HG02943 (cell line): ENCODE measurements at regions not wholly inside any gene's neighbourhood (a gene's known extent, or its start where the extent isn't known, plus 50 kb on each side); places are given as distances from the start of the nearest gene placed in this dataset.

ENCODE experiments used
- ATAC-seq: cut with Tn5 transposase; IDR thresholded peaks from one replicate; pipeline ENCODE4 v1.9.1; 2021; ENCODE audit warnings: mild to moderate bottlenecking, low read depth, moderate library complexity; ENCODE audit not compliant: unreplicated experiment

DNA sequence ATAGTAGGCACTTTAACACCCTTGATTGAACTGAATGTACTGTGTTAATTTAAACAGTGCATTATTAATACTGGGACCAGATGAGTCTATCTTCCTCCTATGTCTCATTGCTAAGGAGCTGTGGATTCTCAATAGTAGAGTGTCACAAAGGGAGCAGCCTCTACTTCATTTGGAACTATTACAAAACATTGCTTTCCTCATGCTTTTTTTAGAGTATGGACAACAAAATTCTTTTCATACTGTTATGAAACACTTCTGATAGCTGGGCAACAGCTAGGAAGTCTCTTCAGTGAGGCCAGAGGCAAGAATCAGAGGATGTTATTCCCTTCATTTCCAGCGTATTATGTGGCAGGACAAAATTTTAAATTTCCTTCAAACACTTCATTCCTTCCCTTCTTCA is 160.8 kb downstream of the FBXO8 start:
- ATAC-seq: no peak

DNA sequence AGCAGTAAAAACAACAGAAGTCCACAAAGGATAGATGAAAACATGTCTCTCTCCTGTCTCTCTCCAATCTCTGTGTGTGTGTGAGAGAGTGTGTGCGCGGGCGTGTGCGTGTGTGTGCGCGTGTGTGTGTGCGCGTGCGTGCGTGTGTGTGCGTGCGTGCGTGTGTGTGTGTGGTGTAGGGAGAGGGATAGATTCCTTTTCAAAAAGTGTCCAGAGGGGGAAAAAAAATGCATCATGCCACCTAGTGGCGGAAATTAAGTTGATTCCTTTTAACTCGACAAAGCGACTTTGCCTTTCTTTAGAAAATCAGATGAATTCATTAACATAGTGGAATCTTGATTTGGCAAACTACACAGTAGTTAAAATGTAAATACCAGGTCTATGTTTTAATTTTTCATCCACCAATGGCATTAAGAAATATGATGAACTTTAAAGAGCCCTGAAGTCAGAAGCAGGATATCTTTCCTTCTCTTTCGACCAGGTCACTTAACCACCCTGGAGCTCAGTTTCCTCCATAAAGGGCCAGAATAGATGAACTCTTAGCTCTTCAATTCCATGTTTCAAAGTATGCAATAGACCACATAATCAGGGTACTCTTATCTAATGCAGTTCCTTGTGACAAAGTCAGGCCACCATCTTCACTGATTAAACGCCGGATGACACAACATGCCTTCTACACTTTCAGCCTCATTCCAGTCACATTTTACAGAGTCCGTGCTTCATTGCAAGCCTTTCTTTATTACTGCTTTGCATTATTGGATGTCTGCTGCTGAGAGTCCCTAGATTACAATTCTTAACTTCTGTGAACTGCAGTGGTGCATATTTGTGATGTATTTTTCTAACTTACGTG is 162.8 kb downstream of the FBXO8 start:
- ATAC-seq: peak; percentile 71

DNA sequence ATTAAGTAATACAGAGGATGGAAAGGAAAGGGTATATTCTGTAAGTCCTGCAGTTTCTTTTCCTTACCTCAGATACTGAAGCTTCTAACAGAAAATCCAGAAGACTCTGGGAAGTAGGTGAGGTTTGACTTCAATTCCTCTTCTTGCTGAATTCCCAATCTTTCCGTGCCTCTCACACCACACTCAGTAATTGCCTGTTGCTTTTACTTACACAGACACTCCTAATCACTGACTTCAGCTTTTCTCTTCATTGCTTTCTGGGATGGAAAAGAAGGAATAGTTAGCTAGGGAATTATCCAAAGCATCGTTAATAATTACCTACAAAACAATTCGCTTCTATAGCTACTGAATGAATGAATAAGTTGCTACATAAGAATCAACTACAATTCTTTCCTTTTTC is 163.6 kb downstream of the FBXO8 start:
- ATAC-seq: no peak

DNA sequence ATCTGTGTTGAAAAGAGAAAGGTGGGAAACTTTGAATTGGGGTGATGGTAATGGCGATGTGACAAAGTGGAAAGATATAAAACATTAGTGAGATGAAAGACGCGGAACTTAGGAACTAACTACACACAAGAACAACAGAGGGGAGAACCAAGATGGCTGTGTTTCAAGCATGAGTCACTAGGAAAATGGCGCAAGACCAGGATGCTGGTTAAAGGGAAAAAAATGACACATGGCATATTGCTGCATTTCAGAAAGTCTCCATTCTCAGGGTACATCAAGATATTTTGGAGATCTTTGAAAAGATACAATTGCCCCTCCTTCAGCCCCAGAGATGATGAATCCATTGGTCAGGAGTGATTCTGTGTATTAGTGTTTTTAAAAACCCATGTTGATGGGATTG is 164.4 kb downstream of the FBXO8 start:
- ATAC-seq: no peak

DNA sequence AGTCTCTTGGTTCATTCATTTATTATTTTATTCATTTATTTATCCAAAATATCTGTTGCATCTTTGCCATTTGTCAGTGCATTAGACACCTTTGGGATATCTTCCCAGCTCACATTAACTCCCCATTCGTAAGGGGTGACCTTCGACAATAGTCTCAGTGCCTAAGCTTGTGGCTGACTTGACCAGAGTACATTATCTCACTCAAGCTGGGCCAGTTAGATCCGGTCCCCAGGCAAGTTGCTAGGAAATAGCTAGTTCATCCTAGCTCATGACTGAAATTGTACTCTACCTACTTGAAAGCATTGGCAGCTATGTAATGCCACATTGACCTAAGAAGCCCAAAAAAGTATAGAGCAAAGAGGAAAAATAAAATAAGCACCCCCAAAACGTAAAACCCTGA is 165.3 kb downstream of the FBXO8 start:
- ATAC-seq: no peak

DNA sequence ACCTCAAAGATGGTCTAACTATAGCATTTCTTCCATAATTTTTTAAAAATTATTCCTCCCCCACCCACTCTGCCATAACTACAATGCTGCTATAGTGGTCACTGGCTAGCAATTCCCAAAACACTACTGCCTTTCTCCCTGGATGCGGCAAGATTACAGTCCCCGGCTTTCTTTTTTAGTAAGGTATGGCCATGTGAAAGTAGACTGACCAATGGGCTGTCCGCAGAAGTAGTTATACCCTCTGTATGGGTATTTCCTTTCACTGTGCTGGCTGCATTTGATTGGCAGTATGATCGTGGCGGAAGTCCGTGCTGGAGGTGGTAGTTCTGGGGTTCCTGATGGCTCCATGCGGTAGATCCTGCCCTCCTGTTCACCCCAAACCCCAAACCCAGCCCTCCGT is 166.0 kb downstream of the FBXO8 start:
- no peak for ATAC-seq

DNA sequence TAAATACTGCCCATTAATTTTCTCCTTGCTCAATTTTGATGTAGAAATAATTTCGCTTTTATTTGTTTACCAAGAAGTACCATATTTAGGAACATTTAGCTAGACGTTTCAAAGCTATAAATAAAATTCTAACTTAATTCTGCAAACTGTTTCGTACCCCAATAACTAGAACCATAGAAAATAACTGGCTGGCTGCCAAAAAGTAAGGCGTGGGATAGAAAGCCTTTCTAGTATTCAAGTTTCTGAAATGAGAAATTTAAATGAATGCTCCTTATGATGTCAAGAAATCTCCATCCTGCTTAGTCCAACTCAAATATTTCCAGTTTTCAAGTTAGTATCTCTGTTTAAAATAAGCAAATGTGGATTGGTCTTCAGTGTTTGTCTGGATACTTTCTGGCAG is 167.4 kb downstream of the FBXO8 start:
- ATAC-seq: no peak

DNA sequence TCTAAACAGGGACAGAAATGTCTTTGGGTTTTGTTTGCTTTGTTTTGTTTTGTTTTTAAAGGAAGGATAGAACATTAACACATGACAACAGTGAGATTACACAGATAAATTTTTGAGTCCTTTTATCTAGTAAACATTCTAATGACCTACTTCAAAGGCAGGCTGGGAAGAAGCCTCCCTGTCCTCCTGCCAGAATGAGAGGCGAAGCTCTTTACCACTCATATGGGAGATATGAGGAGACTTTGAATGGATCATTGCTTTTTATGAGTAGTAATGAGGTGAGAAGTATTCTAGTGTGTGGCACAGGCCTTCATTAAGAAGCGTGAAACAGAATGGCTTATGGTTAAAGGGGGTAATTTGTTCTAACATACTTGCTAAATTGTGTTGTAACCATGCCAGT is 172.0 kb downstream of the FBXO8 start:
- no peak for ATAC-seq

DNA sequence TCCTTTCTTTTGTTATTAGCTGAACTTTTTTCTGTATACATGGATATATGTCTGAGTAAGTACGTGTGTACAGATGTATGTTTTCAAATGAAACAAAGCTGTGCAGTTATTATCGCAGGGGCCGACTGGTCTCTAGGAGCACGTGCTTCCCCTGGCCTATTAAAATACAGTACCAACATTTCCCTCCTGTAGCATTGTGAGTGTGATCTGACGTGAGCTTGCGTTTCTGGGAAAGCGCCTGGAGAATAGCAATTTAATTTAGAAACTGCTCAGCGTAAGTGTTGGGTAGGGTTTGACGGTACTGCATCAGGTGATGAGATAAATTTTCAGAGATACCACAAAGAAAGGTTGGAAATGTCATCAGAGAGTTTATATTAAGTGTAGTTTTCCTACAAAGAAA is 173.3 kb downstream of the FBXO8 start:
- no peak for ATAC-seq

DNA sequence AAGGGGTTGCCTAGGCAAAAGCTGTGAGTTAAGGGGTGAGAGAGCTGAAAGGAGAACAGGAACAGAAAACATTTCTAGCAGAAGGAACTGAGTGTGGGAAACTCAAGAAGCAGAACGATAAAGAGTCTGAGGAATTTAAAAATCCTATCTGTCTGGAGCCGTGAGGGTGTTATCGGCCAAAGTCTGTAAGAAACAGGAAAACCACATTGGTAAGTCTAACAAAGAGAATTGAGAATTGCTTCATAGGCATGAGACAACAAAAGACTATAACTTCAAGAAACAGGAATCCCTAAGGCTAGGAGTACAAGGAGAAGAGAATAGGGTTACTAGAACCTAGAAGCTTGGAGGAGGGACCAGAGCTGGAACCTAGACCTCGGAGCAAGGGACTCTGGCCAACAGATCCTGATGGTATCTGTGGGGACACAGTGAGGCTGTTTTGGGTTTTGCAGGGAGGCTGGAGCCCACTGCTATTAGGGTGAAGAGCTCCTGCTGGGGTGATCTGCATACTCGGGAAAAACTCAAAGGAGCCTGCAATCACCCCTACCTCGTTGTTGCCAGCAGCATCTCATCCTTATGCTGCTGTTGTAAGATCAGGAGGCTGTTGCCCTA is 175.6 kb downstream of the FBXO8 start:
- no peak for ATAC-seq

DNA sequence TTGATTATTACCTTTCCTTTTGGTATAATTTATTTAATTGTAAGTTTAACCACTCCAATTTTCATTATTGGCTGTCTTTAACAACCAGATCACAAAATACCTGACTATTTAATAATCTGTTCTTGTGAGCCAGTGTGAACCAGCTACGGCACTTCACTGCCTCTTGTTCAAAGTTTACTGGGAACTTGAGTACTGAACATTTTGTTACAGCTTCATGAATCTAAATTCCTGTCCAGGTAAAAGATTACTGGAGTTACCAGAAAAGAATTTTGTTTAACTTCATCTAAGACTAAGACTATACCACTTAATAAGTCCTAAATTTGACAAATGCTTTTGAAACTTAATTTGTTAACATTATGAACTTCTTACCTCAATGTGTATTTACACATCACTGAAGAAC is 178.3 kb downstream of the FBXO8 start:
- ATAC-seq: no peak

DNA sequence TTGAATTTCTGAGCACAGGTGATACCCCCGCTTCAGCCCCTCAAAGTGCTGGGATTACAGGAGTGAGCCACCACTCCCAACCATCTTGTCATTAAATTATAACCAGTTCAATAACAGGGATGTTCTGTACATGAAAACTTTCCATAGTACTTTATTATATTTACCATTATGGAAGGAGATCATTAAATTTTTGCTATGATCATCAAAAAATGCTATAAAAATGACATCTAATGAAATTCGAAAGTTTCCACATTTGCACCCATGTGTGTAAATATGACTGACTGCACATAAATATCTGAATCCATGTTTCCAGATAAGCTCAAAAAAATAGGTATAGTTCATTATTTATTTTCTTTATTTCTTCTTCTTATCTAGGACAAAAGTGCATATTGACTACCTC is 182.6 kb downstream of the FBXO8 start:
- ATAC-seq: no peak

DNA sequence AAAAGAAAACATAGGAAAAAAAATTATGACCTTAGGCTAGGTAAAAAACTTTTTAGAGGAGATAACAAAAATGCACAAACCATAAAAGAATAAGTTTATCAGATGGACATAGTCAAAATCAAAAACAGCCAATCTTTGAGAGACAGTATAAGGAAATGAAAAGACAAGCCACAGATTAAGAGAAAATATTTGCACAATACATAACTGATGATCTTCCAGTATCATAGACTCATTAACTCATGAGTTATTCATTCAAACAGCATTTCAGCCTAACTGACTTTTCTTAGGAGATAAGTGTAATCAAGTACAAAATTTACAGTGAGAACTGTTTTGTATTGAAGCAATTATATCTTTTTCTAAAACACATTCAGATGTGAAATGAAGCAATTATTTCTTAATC is 183.8 kb downstream of the FBXO8 start:
- ATAC-seq: no peak

DNA sequence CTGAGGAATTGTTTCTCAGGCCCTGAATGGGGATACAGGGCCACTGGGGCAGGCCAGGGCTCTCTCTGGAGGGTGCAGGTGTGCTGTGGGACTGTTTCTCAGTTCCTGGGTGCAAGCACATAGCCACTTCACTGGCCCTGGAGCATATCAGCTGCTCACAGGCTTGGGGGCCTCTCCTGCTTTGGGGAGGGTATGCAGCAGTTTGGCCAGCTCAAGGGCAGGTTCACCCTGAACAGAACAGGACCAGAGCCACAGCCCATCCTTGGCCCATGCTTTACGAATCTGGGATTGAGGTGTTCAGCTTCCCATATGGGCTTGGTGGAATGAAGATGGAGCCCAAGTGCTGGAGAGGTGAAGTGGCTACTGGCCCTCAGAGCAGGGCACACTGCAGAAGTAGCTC is 186.5 kb downstream of the FBXO8 start:
- ATAC-seq: no peak

DNA sequence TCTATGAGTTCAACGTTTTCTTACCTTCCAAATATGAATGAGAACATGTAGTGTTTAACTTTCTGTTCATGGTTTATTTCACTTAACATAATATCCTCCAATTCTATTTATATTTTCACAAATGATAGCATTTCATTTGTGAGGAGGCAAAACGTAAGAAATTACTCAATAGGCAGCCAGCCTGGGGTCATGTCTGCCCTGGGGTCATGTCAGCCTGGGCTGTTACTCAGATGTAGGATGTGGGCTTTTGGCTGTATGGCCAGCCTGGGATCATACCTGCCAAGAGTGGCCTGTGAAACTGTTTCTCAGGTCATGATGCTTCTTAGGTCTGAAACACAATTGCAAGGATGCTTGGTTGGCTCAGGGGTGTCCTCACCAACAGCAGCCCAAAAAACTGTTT is 187.0 kb downstream of the FBXO8 start:
- no peak for ATAC-seq

DNA sequence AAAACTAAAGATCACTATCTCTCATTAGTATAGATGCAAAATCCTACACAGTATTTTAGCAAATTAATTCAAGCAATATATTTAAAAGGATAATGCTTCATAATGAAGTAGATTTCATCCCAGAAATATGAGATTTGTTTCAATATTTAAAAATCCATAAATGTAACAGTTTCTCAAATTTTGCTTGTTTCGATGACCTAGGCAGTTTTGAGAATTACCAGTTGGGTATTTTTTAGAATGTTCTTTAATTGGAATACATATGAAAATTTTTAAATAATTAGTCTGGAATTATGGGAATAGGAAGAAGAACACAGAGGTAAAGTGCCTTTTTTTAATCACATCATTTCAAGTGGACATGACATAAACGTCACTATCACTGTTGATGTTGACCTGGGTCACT is 192.3 kb downstream of the FBXO8 start:
- no peak for ATAC-seq

DNA sequence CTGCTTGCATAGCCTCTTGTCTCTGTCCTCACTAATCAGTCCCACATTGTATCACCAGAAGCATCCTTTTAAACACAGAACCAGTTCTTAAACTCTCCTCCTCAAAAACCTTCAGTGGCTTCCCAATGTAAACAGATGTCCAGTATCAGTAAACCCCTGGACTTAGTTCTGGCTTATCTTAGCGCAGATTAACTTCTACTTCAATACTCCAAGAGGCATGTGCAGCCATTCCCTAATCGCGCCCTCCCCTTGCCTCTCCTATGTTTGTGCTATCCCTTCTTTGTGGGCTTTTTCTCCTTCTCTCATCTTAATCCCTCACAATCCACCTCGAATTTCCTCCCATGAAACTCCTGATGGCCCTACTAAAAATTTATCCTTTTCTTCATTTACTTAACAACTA is 193.8 kb downstream of the FBXO8 start:
- no peak for ATAC-seq

DNA sequence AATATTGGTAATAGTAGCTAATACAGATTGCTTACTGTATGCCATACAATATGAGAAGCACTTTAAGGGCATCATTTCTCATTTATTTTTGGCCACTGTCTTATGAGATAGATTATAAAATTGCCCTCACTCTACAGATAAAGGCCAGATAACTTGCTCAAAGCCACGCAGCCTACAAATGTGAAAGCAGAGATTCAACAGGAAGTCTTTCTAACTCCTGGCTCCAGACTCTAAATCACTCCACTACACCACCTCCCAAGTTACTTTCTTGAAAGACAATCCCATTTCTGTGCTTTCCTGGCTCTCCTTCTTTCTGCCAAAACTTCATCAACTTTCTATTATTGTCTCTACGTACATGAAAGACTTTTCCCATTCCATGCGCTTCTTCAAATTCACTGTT is 194.7 kb downstream of the FBXO8 start:
- ATAC-seq: no peak

DNA sequence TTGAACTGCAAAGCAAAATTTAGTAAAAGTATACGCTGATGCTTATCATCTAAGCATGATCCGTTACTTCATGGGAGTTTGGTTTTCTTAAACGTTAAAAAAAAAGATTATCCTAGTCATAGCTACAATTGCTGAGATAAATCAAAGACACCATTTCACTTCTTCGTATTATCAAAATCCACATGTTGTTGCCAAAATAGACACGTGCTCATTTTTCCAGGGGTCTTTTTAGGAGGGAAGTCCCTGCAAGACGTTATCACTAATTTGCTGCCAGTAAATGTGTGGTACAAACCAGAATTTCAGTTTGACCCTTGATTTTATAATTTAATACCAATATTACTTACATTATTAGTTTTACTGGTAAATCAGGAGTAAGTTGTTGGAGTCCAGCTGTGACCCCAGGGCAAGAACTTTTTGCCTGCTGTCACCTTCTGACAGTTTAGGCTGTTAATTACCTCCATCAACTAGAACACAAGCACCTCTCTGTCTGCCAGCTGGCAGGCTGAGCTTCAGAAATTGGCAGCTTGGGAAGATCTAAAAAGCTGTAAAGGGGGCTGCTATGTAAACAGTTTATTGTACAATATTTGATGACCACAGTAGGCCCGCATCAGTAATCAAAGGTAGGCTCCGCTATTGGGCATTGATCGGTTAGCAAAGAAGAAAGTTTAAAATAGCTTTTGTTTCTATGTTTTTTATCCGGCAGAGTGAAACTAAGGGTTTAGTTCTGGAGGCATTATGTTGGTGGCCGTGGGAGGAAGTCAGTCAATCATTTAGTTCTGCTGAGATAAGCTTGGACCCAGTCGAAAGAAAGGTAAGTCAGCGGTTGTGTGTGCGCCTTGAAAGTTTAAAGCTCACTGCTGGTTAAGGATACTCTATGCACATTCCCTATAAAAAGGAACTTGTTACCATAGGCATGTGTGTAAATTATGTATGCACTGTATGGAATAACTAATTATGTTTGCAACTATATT is 196.4 kb downstream of the FBXO8 start:
- ATAC-seq: no peak

DNA sequence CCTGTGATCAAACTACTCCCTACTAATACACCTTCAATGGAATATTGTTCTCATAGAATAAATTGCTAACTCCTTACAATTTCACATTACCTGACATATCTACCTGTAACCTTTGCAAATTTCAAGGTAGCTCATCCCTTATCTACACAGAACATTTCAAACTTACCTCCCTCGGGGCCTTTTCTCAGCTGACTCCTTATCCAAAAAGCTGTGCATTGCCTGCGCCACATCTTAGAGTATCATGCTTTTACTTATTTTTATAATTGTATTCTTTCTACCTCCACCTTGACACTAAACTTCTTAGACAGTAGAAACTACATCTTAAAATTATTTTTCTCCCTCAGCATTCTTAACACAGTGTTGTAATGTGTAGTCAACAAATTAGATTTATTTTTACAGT is 198.5 kb downstream of the FBXO8 start:
- no peak for ATAC-seq

DNA sequence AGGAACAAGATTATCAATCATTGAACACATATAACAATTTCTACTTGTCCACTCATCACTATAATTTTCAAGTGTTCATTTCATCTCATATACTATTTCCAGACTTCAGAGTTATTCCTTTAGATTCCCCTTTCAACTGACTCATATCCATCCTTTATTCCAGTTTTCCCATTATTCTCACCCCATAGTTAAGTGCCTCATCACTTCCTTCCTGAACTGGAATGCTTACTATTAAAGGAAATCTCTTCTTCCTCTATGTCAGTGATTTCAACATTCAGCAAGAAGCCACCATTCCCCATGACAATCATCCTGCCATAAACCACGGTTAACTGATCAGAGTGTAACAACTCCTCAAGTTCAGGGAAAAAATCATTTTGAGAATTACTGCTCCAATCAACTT is 198.9 kb downstream of the FBXO8 start:
- no peak for ATAC-seq
